A673 (cell line): ENCODE measurements at regions not wholly inside any gene's neighbourhood (a gene's known extent, or its start where the extent isn't known, plus 50 kb on each side); places are given as distances from the start of the nearest gene placed in this dataset.
A peak's percentile ranks its signal among the peaks of the same experiment; 100 is the strongest.

Source experiments
- BruUV-seq: library from RNA; stranded (reverse); fragments of 400-500 nt; replicated peaks from 2 replicates; lab custom pipeline; 2021; lab: Mats Ljungman, UMichigan
- CTCF ChIA-PET: fragments of 300-600 bp; sonication (Branson Sonifier 250); formaldehyde crosslinking; loops from one replicate; lab custom pipeline; 2022; ENCODE audit warnings: antibody characterized with exemption; lab: Charles Lee
- POLR2A ChIA-PET: fragments of 300-600 bp; sonication (Branson Sonifier 250); formaldehyde crosslinking; loops from one replicate; lab custom pipeline; 2022; ENCODE audit warnings: antibody characterized with exemption; ENCODE audit not compliant: low non-redundant PET; lab: Charles Lee
- DNase-seq: peaks from one replicate; pipeline ENCODE4 v3.0.0-alpha.2; 2015; ENCODE audit warnings: low spot score
- H3K27ac ChIP-seq: fragments of 200-600 bp; sonication (generic); 2 replicates; pipeline ENCODE4 v1.5.1; 2016; ENCODE audit warnings: mixed run types, low read depth, mild to moderate bottlenecking, mixed read lengths, antibody characterized with exemption, low read length; ENCODE audit not compliant: poor library complexity, severe bottlenecking
- H3K27me3 ChIP-seq: fragments of 200-600 bp; sonication (generic); replicated peaks from 2 replicates; pipeline ENCODE4 v1.6.1; 2017; ENCODE audit warnings: mixed run types, low read depth, mild to moderate bottlenecking, mixed read lengths, antibody characterized with exemption, low read length; ENCODE audit not compliant: insufficient read depth, poor library complexity
- H3K36me3 ChIP-seq: fragments of 200-600 bp; sonication (generic); 2 replicates; pipeline ENCODE4 v1.6.1; 2016; ENCODE audit warnings: mixed run types, mild to moderate bottlenecking, mixed read lengths, antibody characterized with exemption, low read length; ENCODE audit not compliant: insufficient read depth, poor library complexity, severe bottlenecking
- H3K4me1 ChIP-seq: fragments of 200-600 bp; sonication (generic); 2 replicates; pipeline ENCODE4 v1.6.1; 2017; ENCODE audit warnings: mixed run types, mild to moderate bottlenecking, mixed read lengths, antibody characterized with exemption, low read length; ENCODE audit not compliant: insufficient read depth, poor library complexity, severe bottlenecking
- H3K4me3 ChIP-seq: fragments of 200-600 bp; sonication (generic); 2 replicates; pipeline ENCODE4 v1.5.1; 2016; ENCODE audit warnings: low read depth, mixed run types, mild to moderate bottlenecking, mixed read lengths, low read length; ENCODE audit not compliant: poor library complexity, severe bottlenecking
- H3K9me3 ChIP-seq: fragments of 200-600 bp; sonication (generic); 2 replicates; pipeline ENCODE4 v1.6.1; 2016; ENCODE audit warnings: mixed run types, low read depth, mild to moderate bottlenecking, mixed read lengths, antibody characterized with exemption, low read length; ENCODE audit not compliant: poor library complexity, severe bottlenecking
- CTCF ChIP-seq: fragments of 300-800, 200-600 bp; sonication (generic); conservative IDR thresholded peaks from 2 replicates; pipeline ENCODE4 v1.5.1; 2017; ENCODE audit warnings: low read depth, mild to moderate bottlenecking, antibody characterized with exemption, low read length, moderate library complexity, mixed read lengths
- EZH2 ChIP-seq: fragments of 200-600 bp; sonication (generic); IDR thresholded peaks from 2 replicates; pipeline ENCODE4 v1.6.1; 2017; ENCODE audit warnings: borderline replicate concordance, low read depth, mild to moderate bottlenecking, mixed read lengths, antibody characterized with exemption, low read length; ENCODE audit not compliant: poor library complexity, severe bottlenecking
- intact Hi-C: fragments of 100-400 bp; cut with micrococcal nuclease; formaldehyde crosslinking; loops from one replicate; pipeline ENCODE4 v1.10.0; 2022; ENCODE audit not compliant: unreplicated experiment

GRCh38 chr3:76651784-76652183 is 388.1 kb upstream of the ROBO2 start:
- Histone ChIP-seq H3K27ac (no peak overlapping the region), H3K9me3 (no peaks in the 10 kb centered on the region), H3K27me3 (no peaks in the 10 kb centered on the region), H3K4me3 (no peak overlapping the region), H3K4me1 (peaks cover 13% of the 10 kb centered on the region), H3K36me3 (no peaks in the 10 kb centered on the region)
- BruUV-seq: no TSS peak
- peak; percentile 27 for DNase-seq
- CTCF ChIA-PET: no interaction called here
- no peak for TF ChIP-seq EZH2
- peak; percentile 25; the same call in 1 of the 2 replicates for TF ChIP-seq CTCF
- intact Hi-C loops: no loop called here
- POLR2A ChIA-PET: no interaction called here

- Histone ChIP-seq H3K27ac (no peak overlapping the region), H3K9me3 (no peaks in the 10 kb centered on the region), H3K4me3 (no peak overlapping the region), H3K4me1 (peaks cover 13% of the 10 kb centered on the region), H3K36me3 (no peaks in the 10 kb centered on the region), H3K27me3 (no peaks in the 10 kb centered on the region)
- POLR2A ChIA-PET: no interaction called here
- TF ChIP-seq CTCF (no peak), EZH2 (no peak)
- intact Hi-C loops: no loop called here
- CTCF ChIA-PET: no interaction called here
- no TSS peak for BruUV-seq
- DNase-seq: no peak
These were observed 387.4 kb upstream of the ROBO2 start for GRCh38 chr3:76652524-76652923.

GRCh38 chr3:76653640-76654251 is 386.2 kb upstream of the ROBO2 start:
- H3K27ac ChIP-seq: no peak overlapping the region
- CTCF ChIA-PET: no interaction called here
- no TSS peak for BruUV-seq
- no peaks in the 10 kb centered on the region for H3K36me3 ChIP-seq
- TF ChIP-seq CTCF (no peak), EZH2 (no peak)
- no peaks in the 10 kb centered on the region for H3K27me3 ChIP-seq
- peaks cover 13% of the 10 kb centered on the region for H3K4me1 ChIP-seq
- H3K9me3 ChIP-seq: no peaks in the 10 kb centered on the region
- no peak overlapping the region for H3K4me3 ChIP-seq
- intact Hi-C loops: no loop called here
- POLR2A ChIA-PET: no interaction called here
- no peak for DNase-seq
